ENCODE measurements at regions not wholly inside any gene's neighbourhood (a gene's known extent, or its start where the extent isn't known, plus 50 kb on each side); places are given as distances from the start of the nearest gene placed in this dataset.
"Not testable (repeated sequence)": the region's sequence is repeated elsewhere in the genome, so short reads cannot be mapped to it uniquely, and the experiment has no call there.

- TF ChIP-seq, protein P1, sequence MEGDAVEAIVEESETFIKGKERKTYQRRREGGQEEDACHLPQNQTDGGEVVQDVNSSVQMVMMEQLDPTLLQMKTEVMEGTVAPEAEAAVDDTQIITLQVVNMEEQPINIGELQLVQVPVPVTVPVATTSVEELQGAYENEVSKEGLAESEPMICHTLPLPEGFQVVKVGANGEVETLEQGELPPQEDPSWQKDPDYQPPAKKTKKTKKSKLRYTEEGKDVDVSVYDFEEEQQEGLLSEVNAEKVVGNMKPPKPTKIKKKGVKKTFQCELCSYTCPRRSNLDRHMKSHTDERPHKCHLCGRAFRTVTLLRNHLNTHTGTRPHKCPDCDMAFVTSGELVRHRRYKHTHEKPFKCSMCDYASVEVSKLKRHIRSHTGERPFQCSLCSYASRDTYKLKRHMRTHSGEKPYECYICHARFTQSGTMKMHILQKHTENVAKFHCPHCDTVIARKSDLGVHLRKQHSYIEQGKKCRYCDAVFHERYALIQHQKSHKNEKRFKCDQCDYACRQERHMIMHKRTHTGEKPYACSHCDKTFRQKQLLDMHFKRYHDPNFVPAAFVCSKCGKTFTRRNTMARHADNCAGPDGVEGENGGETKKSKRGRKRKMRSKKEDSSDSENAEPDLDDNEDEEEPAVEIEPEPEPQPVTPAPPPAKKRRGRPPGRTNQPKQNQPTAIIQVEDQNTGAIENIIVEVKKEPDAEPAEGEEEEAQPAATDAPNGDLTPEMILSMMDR (IDR thresholded peaks at IDR 0.05) = not testable (repeated sequence)
- TF ChIP-seq POLR2A (IDR thresholded peaks at IDR 0.05) = not testable (repeated sequence)
Observed at GRCh38 chr20:29325781-29326180, 1931.7 kb upstream of the DEFB115 start.
